Superior temporal gyrus (tissue), 1 donor: ENCODE measurements at regions not wholly inside any gene's neighbourhood (a gene's known extent, or its start where the extent isn't known, plus 50 kb on each side); places are given as distances from the start of the nearest gene placed in this dataset.

Source experiments
- DNase-seq: peaks from one replicate; pipeline ENCODE4 v3.0.0-alpha.2; 2016; ENCODE audit errors: extremely low spot score

- DNase-seq, result no peak
Observed at GRCh38 chrX:39629001-39629400, 468.8 kb downstream of the BCOR start.

GRCh38 chrX:39630344-39630743 is 467.4 kb downstream of the BCOR start:
- no peak for DNase-seq

GRCh38 chrX:39631276-39632229 is 466.2 kb downstream of the BCOR start:
- no peak for DNase-seq

- DNase-seq, result no peak
Observed at GRCh38 chrX:39633293-39633692, 464.5 kb downstream of the BCOR start.

GRCh38 chrX:39636481-39636880 is 461.3 kb downstream of the BCOR start:
- DNase-seq, result no peak

GRCh38 chrX:39638526-39638925 is 459.2 kb downstream of the BCOR start:
- DNase-seq, result no peak

- DNase-seq, result no peak
Observed at GRCh38 chrX:39639871-39640270, 457.9 kb downstream of the BCOR start.

GRCh38 chrX:39640866-39641265 is 456.9 kb downstream of the BCOR start:
- DNase-seq, result no peak

GRCh38 chrX:39642071-39642470 is 455.7 kb downstream of the BCOR start:
- DNase-seq, result no peak

- no peak for DNase-seq
Observed at GRCh38 chrX:39643550-39643949, 454.2 kb downstream of the BCOR start.

GRCh38 chrX:39645178-39645895 is 452.4 kb downstream of the BCOR start:
- DNase-seq, result no peak

GRCh38 chrX:39648548-39649254 is 449.1 kb downstream of the BCOR start:
- no peak for DNase-seq

- DNase-seq, result no peak
Observed at GRCh38 chrX:39650768-39651347, 446.9 kb downstream of the BCOR start.

- peak; percentile 56 for DNase-seq
Observed at GRCh38 chrX:39652336-39652735, 445.4 kb downstream of the BCOR start.

GRCh38 chrX:39653691-39654090 is 444.1 kb downstream of the BCOR start:
- DNase-seq, result peak; percentile 83

GRCh38 chrX:39654183-39654925 is 443.4 kb downstream of the BCOR start:
- no peak for DNase-seq

- no peak for DNase-seq
Observed at GRCh38 chrX:39654952-39655351, 442.8 kb downstream of the BCOR start.

- no peak for DNase-seq
Observed at GRCh38 chrX:39661116-39661907, 436.4 kb downstream of the BCOR start.

- DNase-seq, result no peak
Observed at GRCh38 chrX:39665830-39666518, 431.8 kb downstream of the BCOR start.

- DNase-seq, result no peak
Observed at GRCh38 chrX:39667191-39667590, 430.6 kb downstream of the BCOR start.
